ENCODE measurements at regions not wholly inside any gene's neighbourhood (a gene's known extent, or its start where the extent isn't known, plus 50 kb on each side); places are given as distances from the start of the nearest gene placed in this dataset.

- intact Hi-C loops (cut with DNase I): no loop called here
These were observed 123.3 kb downstream of the TMEM26 start for GRCh38 chr10:61329854-61330253.

GRCh38 chr10:61325223-61325960, 127.8 kb downstream of the TMEM26 start:
- intact Hi-C loops (cut with DNase I): no loop called here
- H3K9me3 ChIP-seq: no peaks in the 10 kb centered on the region
- H3K27ac ChIP-seq: no peak overlapping the region
- TF ChIP-seq, protein P1, sequence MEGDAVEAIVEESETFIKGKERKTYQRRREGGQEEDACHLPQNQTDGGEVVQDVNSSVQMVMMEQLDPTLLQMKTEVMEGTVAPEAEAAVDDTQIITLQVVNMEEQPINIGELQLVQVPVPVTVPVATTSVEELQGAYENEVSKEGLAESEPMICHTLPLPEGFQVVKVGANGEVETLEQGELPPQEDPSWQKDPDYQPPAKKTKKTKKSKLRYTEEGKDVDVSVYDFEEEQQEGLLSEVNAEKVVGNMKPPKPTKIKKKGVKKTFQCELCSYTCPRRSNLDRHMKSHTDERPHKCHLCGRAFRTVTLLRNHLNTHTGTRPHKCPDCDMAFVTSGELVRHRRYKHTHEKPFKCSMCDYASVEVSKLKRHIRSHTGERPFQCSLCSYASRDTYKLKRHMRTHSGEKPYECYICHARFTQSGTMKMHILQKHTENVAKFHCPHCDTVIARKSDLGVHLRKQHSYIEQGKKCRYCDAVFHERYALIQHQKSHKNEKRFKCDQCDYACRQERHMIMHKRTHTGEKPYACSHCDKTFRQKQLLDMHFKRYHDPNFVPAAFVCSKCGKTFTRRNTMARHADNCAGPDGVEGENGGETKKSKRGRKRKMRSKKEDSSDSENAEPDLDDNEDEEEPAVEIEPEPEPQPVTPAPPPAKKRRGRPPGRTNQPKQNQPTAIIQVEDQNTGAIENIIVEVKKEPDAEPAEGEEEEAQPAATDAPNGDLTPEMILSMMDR (IDR thresholded peaks at IDR 0.05): no peak
- no peak for TF ChIP-seq POLR2AphosphoS5 (IDR thresholded peaks at IDR 0.05; ENCODE audit: insufficient read depth in 1 of 2, low read depth in 1 of 2)
- TF ChIP-seq POLR2A (IDR thresholded peaks at IDR 0.05): no peak
- DNase-seq (ENCODE audit: extremely low spot score in 2 of 2): no peak
- H3K4me3 ChIP-seq: no peak overlapping the region
- H3K36me3 ChIP-seq: no peaks in the 10 kb centered on the region
- no peaks in the 10 kb centered on the region for H3K4me1 ChIP-seq
- H3K27me3 ChIP-seq: no peaks in the 10 kb centered on the region

More at GRCh38 chr10:61329854-61330253, 123.3 kb downstream of the TMEM26 start:
- no peaks in the 10 kb centered on the region for H3K36me3 ChIP-seq
- TF ChIP-seq POLR2AphosphoS5 (IDR thresholded peaks at IDR 0.05; ENCODE audit: insufficient read depth in 1 of 2, low read depth in 1 of 2) (no peak), POLR2A (IDR thresholded peaks at IDR 0.05) (no peak)
- TF ChIP-seq, protein P1 (IDR thresholded peaks at IDR 0.05): no peak
- no peaks in the 10 kb centered on the region for H3K27me3 ChIP-seq
- H3K27ac ChIP-seq: no peak overlapping the region
- no peak for DNase-seq (ENCODE audit: extremely low spot score in 2 of 2)
- no peaks in the 10 kb centered on the region for H3K4me1 ChIP-seq
- H3K4me3 ChIP-seq: no peak overlapping the region
- no peaks in the 10 kb centered on the region for H3K9me3 ChIP-seq

GRCh38 chr10:61323726-61324125, 129.5 kb downstream of the TMEM26 start:
- H3K36me3 ChIP-seq: no peaks in the 10 kb centered on the region
- no peak overlapping the region for H3K4me3 ChIP-seq
- no peak overlapping the region for H3K27ac ChIP-seq
- intact Hi-C loops (cut with DNase I): no loop called here
- H3K4me1 ChIP-seq: no peaks in the 10 kb centered on the region
- TF ChIP-seq POLR2AphosphoS5 (IDR thresholded peaks at IDR 0.05; ENCODE audit: insufficient read depth in 1 of 2, low read depth in 1 of 2): no peak
- TF ChIP-seq POLR2A (IDR thresholded peaks at IDR 0.05): no peak
- TF ChIP-seq, protein P1 (IDR thresholded peaks at IDR 0.05): no peak
- H3K9me3 ChIP-seq: no peaks in the 10 kb centered on the region
- no peak for DNase-seq (ENCODE audit: extremely low spot score in 2 of 2)
- no peaks in the 10 kb centered on the region for H3K27me3 ChIP-seq

- Histone ChIP-seq H3K27ac (no peak overlapping the region), H3K27me3 (no peaks in the 10 kb centered on the region), H3K4me1 (no peaks in the 10 kb centered on the region), H3K9me3 (no peaks in the 10 kb centered on the region), H3K36me3 (no peaks in the 10 kb centered on the region), H3K4me3 (no peak overlapping the region)
- TF ChIP-seq POLR2AphosphoS5 (IDR thresholded peaks at IDR 0.05; ENCODE audit: insufficient read depth in 1 of 2, low read depth in 1 of 2): no peak
- TF ChIP-seq, protein P1 (IDR thresholded peaks at IDR 0.05): no peak
- no peak for TF ChIP-seq POLR2A (IDR thresholded peaks at IDR 0.05)
- intact Hi-C loops (cut with DNase I): no loop called here
- no peak for DNase-seq (ENCODE audit: extremely low spot score in 2 of 2)
These were observed 131.9 kb downstream of the TMEM26 start for GRCh38 chr10:61321041-61321857.

DNA sequence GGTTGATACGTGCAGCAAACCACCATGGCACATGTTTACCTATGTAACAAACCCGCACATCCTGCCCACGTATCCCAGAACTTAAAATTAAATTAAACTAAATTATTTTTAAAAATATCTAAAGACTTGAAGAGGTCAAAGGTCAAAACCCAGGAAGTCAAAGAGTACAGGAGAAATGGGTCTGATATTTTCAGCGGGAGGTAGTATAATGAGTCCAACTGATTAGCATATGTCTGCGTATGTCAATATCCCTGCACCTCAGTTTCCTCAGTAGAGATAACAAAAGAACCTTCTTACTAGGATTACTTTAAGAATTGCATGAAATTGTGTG, 133.0 kb downstream of the TMEM26 start:
- no peaks in the 10 kb centered on the region for H3K9me3 ChIP-seq
- no peaks in the 10 kb centered on the region for H3K4me1 ChIP-seq
- TF ChIP-seq, protein P1 (IDR thresholded peaks at IDR 0.05): no peak
- no peak for TF ChIP-seq POLR2A (IDR thresholded peaks at IDR 0.05)
- no peak for TF ChIP-seq POLR2AphosphoS5 (IDR thresholded peaks at IDR 0.05; ENCODE audit: insufficient read depth in 1 of 2, low read depth in 1 of 2)

More for the DNA sequence above, 133.0 kb downstream of the TMEM26 start:
- Histone ChIP-seq H3K27ac (no peak overlapping the region), H3K4me3 (no peak overlapping the region), H3K36me3 (no peaks in the 10 kb centered on the region), H3K27me3 (no peaks in the 10 kb centered on the region)
- DNase-seq (ENCODE audit: extremely low spot score in 2 of 2): no peak
- intact Hi-C loops (cut with DNase I): no loop called here

All from vagina (tissue), 2 donors.